ENCODE measurements at regions not wholly inside any gene's neighbourhood (a gene's known extent, or its start where the extent isn't known, plus 50 kb on each side); places are given as distances from the start of the nearest gene placed in this dataset.

DNA sequence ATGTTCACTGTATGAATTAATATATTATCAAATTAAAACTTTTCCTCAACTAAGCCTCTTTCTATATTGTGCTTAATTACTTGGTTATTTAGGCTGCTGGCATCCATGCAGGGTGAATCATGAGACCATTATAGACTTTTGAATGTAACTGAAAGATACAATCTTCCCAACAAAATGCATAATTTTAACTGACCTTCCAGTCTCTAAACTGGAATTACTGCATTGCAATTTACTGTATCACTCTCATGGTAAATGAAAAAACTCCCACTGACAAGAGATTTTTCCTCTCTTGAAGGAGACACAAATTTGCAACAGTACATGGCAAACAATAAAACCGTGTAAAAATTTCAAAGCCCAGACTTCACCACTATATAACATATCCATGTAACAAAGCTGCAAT lies 349.5 kb downstream of the DRD1 start:
- no peak for TF ChIP-seq CTCF (IDR thresholded peaks at IDR 0.05)
- TF ChIP-seq POLR2A (IDR thresholded peaks at IDR 0.05) = no peak

All from right lobe of liver (tissue), 4 donors.